Esophagus squamous epithelium (tissue), 4 donors: ENCODE measurements at regions not wholly inside any gene's neighbourhood (a gene's known extent, or its start where the extent isn't known, plus 50 kb on each side); places are given as distances from the start of the nearest gene placed in this dataset.

Experiments used
- POLR2A ChIP-seq, 4 donors: fragments of 450-650 bp; IDR thresholded peaks; one replicate each; pipeline ENCODE4 v1.6.1; 2017; ENCODE audit warnings: antibody characterized with exemption in 4 of 4, mild to moderate bottlenecking in 4 of 4, moderate library complexity in 3 of 4
- TF ChIP-seq, protein P1 (sequence below), 6 experiments: fragments of 450-650 bp in 4 of 6; fragments of 200-600 bp in 2 of 6; sonication (generic) in 2 of 6; IDR thresholded peaks; one replicate each; pipeline ENCODE4 v1.5.1; 2016 to 2019; ENCODE audit warnings: antibody characterized with exemption in 6 of 6, mild to moderate bottlenecking in 4 of 6, moderate library complexity in 4 of 6

DNA sequence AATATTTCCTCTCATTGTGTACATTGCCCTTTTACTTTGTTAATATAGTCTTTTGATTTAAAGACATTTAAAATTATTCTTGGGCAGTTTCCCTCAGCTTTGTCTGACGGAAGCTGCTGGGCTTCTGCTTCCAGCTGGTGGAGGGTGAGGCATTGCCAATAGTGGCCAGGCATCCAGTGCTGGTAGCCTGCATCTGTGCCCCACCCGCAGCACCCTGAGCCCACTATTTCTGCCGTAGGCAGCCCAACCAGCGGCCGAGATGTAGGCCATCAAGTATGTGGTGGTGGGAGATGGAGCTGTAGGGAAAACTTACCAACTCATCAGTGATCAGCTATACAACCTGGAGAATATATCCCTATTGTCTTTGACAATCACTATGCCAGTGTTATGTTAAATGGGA is 226.0 kb upstream of the SYNCRIP start:
- TF ChIP-seq, protein P1, sequence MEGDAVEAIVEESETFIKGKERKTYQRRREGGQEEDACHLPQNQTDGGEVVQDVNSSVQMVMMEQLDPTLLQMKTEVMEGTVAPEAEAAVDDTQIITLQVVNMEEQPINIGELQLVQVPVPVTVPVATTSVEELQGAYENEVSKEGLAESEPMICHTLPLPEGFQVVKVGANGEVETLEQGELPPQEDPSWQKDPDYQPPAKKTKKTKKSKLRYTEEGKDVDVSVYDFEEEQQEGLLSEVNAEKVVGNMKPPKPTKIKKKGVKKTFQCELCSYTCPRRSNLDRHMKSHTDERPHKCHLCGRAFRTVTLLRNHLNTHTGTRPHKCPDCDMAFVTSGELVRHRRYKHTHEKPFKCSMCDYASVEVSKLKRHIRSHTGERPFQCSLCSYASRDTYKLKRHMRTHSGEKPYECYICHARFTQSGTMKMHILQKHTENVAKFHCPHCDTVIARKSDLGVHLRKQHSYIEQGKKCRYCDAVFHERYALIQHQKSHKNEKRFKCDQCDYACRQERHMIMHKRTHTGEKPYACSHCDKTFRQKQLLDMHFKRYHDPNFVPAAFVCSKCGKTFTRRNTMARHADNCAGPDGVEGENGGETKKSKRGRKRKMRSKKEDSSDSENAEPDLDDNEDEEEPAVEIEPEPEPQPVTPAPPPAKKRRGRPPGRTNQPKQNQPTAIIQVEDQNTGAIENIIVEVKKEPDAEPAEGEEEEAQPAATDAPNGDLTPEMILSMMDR (IDR thresholded peaks at IDR 0.05): no peak
- TF ChIP-seq POLR2A (IDR thresholded peaks at IDR 0.05): no peak
